ENCODE measurements at regions not wholly inside any gene's neighbourhood (a gene's known extent, or its start where the extent isn't known, plus 50 kb on each side); places are given as distances from the start of the nearest gene placed in this dataset.

GRCh38 chr1:96641282-96641681 is 80.3 kb upstream of the PTBP2 start:
- Histone ChIP-seq H3K36me3 (ENCODE audit: control insufficient read depth, insufficient read depth, low read length) (no peaks in the 10 kb centered on the region), H3K27me3 (ENCODE audit: control insufficient read depth, insufficient read depth, low read length) (no peaks in the 10 kb centered on the region), H3K4me3 (ENCODE audit: low read depth, low read length) (no peak overlapping the region)
- POLR2A ChIA-PET: no interaction called here
- no peak for TF ChIP-seq CTCF (IDR thresholded peaks at IDR 0.05; ENCODE audit: insufficient read depth, low read depth, low read length)
- CTCF ChIA-PET: interaction anchor here (1.2 kb wide), 1 partner anchor 405 kb away, joined by 3 read pairs; no protein-coding TSS in a partner anchor
- no peak for DNase-seq (ENCODE audit: low read depth)

GRCh38 chr1:96643519-96643918 is 78.1 kb upstream of the PTBP2 start:
- POLR2A ChIA-PET: no interaction called here
- TF ChIP-seq CTCF (IDR thresholded peaks at IDR 0.05; ENCODE audit: insufficient read depth, low read depth, low read length): no peak
- Histone ChIP-seq H3K36me3 (ENCODE audit: control insufficient read depth, insufficient read depth, low read length) (no peaks in the 10 kb centered on the region), H3K27me3 (ENCODE audit: control insufficient read depth, insufficient read depth, low read length) (no peaks in the 10 kb centered on the region), H3K4me3 (ENCODE audit: low read depth, low read length) (no peak overlapping the region)
- CTCF ChIA-PET: interaction anchor here (0.7 kb wide), 1 partner anchor 286 kb away, joined by 3 read pairs; no protein-coding TSS in a partner anchor
- DNase-seq (ENCODE audit: low read depth): no peak

GRCh38 chr1:96649301-96649700 is 72.3 kb upstream of the PTBP2 start:
- ChIA-PET CTCF (no interaction called here), POLR2A (no interaction called here)
- TF ChIP-seq CTCF (IDR thresholded peaks at IDR 0.05; ENCODE audit: insufficient read depth, low read depth, low read length): no peak
- no peaks in the 10 kb centered on the region for H3K27me3 ChIP-seq (ENCODE audit: control insufficient read depth, insufficient read depth, low read length)
- H3K36me3 ChIP-seq (ENCODE audit: control insufficient read depth, insufficient read depth, low read length): no peaks in the 10 kb centered on the region
- no peak overlapping the region for H3K4me3 ChIP-seq (ENCODE audit: low read depth, low read length)
- no peak for DNase-seq (ENCODE audit: low read depth)

GRCh38 chr1:96651517-96651916 is 70.1 kb upstream of the PTBP2 start:
- CTCF ChIA-PET: interaction anchor here (1.0 kb wide), 1 partner anchor 11 kb away, joined by 3 read pairs; no protein-coding TSS in a partner anchor
- H3K36me3 ChIP-seq (ENCODE audit: control insufficient read depth, insufficient read depth, low read length): no peaks in the 10 kb centered on the region
- no peaks in the 10 kb centered on the region for H3K27me3 ChIP-seq (ENCODE audit: control insufficient read depth, insufficient read depth, low read length)
- POLR2A ChIA-PET: no interaction called here
- TF ChIP-seq CTCF (IDR thresholded peaks at IDR 0.05; ENCODE audit: insufficient read depth, low read depth, low read length): no peak
- DNase-seq (ENCODE audit: low read depth): no peak
- no peak overlapping the region for H3K4me3 ChIP-seq (ENCODE audit: low read depth, low read length)

GRCh38 chr1:96660051-96660450 is 61.5 kb upstream of the PTBP2 start:
- TF ChIP-seq CTCF (IDR thresholded peaks at IDR 0.05; ENCODE audit: insufficient read depth, low read depth, low read length): no peak
- Histone ChIP-seq H3K4me3 (ENCODE audit: low read depth, low read length) (no peak overlapping the region), H3K27me3 (ENCODE audit: control insufficient read depth, insufficient read depth, low read length) (no peaks in the 10 kb centered on the region), H3K36me3 (ENCODE audit: control insufficient read depth, insufficient read depth, low read length) (no peaks in the 10 kb centered on the region)
- DNase-seq (ENCODE audit: low read depth): no peak
- CTCF ChIA-PET: no interaction called here
- POLR2A ChIA-PET: no interaction called here

Measured in BJ (cell line).